GM23248 (cell line): ENCODE measurements at regions not wholly inside any gene's neighbourhood (a gene's known extent, or its start where the extent isn't known, plus 50 kb on each side); places are given as distances from the start of the nearest gene placed in this dataset.

Source experiments
- EZH2 ChIP-seq: fragments of 200-600 bp; sonication (generic); IDR thresholded peaks from 2 replicates; pipeline ENCODE4 v1.6.1; 2018; ENCODE audit warnings: antibody characterized with exemption, mild to moderate bottlenecking; ENCODE audit not compliant: insufficient read depth, poor library complexity, severe bottlenecking
- EZH2phosphoT487 ChIP-seq: fragments of 200-600 bp; sonication (generic); IDR thresholded peaks from 2 replicates; pipeline ENCODE4 v1.6.1; 2018; ENCODE audit warnings: antibody characterized with exemption, moderate library complexity, mild to moderate bottlenecking, low read depth; ENCODE audit not compliant: insufficient read depth

DNA sequence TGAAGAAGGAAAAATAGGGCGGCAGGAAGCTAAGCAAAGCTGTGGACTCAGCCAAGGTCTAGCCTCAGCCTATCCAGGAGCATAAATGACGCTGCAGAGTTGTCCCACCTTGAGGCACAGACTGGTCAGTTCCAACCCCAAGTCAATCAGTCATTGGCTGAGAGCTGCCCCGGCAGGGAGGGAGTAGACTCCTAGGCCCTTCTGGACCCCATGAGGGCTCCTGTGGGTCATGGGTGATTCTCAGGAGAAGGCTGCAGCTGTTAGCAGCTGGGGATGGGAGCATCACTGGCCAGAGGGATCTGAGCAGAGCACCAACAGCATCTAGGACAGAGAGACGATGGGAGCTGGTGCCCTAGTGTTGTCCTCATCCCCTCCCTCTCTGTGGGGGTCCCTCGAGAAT is 51.8 kb upstream of the ESRRB start:
- TF ChIP-seq EZH2phosphoT487 (no peak), EZH2 (no peak)
